ENCODE measurements at regions not wholly inside any gene's neighbourhood (a gene's known extent, or its start where the extent isn't known, plus 50 kb on each side); places are given as distances from the start of the nearest gene placed in this dataset.

DNA sequence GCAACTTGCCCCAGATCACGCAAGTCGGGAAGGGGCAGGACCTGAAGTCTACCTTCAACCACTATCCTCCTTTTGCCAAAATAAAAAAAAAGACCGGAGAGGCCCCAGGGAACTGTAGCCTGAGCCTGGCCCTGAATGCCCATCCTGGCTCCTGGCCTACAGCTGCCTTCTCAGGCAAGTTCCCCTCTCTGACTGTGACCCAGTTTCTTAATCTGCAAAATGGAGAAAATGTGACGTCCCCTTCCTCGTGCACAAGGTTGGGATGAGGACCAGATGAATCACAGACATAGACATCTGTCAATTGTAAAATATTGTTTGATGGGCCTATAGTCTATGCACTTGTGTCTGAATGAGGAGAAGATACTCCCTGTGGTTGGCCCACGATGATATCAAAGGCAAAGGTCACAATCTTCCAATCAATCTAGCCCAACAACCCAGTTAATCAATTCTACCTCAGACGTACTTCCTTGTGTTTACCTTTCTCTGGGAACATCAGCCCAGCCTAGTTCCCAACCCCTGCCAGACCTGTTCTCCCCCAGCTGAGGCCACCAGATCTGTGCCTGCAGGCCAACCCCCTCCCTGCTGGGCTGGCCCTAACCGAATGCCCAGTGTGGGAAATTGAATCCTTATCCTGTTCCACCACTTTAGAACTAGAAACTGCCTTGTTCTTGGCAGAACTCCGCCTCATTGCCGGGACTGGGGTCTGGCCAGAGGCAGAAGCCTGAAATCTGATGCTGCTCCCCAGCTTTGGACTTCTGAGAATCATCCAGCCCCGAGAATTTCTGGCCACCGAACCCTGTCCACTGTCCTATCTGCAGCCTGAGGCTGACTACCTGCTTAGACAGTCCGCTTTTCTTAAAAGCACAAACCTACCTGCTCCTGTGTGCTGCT lies 101.8 kb upstream of the LIPC start:
- no peak for DNase-seq (ENCODE audit: low spot score)

DNA sequence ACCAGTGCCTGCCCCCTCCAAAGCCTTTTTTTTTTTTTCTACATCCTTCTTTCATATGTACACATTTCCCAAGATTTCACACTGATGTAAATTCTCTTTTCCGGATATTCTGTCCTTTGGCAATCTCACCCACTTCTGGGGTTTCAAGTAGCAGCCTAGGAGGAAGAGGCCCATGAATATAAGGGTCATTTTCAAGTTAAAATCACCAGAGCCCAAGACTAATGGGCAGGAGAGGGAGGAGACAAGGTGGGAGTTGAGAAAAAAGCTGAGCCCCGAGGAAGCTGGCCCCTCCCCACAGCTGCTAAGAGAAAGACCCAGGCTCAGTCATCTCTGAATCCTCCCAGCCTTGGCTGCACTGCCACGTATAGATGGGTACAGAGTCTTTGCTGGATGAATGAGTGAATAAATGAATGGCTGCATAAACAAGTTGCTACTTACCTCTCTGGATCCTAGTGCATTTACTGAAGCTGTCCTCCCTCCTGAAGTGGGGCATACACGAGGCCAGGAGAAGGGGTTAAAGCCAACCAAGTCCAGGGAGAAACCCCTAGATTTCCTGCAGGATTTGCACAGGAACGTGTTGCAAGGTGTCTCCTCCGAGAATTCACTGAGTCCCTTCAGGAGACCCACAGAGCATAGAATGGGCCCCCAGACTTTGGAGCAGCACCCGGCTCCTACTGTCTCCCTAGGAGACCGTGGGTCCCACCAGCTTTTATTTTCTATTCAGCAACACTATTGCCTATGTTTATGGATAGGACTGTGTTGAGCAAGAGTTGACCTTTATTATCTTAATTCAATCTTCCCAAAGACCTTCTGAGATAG lies 100.8 kb upstream of the LIPC start:
- DNase-seq (ENCODE audit: low spot score) = no peak

DNA sequence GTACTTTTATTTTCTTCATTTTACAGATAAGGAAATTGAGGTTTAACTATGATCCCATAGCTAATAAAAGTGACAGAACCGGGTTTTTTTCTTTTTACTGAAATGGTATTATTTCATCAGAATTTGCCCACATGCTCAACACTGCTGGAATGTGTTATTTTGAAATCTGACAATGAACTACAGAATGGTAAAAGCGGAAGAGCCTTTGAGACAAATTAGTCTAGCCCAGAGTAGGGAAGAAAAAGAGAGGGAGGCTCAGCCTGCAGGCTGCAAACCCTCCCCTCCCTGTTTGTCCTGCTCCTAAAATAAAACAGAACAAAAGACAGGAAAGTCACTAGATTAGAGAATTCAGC lies 100.3 kb upstream of the LIPC start:
- DNase-seq (ENCODE audit: low spot score) = peak; percentile 40

DNA sequence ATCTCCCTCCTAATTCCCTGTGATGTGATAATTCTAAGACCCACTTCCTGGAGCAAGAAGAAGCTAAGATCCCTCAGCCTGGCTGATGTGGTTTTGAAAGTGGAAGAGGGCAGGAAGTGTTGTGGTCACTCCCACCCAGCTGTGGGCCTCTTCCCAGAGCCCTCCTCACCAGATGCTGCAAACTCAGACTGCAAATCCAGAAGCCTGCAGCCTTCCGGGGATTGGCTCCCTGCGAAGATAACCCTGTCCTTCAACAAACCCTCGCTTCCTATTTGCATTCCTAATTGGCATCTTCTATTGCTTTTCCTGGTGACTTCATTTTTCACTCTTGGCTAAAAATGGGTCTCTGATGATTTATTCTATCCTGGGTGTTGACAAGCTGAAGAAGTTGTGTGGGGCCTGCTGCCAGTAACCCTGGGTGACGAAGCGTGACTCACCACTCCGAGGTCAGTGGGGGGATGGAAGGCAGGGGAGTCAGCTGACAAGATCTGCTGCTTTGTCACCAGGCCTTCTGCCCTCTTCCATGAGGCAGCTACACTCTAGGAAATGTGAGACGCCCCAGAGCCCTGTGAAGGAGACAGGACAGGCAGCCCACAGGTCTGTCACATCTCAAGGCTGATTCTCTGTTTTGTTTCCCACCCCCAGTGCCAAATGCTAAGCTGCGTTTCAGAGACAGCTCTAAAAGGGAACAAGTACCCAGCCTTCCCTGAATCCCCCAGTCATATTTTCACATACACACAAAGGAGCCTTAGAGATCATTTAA lies 99.7 kb upstream of the LIPC start:
- peak; percentile 91 for DNase-seq (ENCODE audit: low spot score)

DNA sequence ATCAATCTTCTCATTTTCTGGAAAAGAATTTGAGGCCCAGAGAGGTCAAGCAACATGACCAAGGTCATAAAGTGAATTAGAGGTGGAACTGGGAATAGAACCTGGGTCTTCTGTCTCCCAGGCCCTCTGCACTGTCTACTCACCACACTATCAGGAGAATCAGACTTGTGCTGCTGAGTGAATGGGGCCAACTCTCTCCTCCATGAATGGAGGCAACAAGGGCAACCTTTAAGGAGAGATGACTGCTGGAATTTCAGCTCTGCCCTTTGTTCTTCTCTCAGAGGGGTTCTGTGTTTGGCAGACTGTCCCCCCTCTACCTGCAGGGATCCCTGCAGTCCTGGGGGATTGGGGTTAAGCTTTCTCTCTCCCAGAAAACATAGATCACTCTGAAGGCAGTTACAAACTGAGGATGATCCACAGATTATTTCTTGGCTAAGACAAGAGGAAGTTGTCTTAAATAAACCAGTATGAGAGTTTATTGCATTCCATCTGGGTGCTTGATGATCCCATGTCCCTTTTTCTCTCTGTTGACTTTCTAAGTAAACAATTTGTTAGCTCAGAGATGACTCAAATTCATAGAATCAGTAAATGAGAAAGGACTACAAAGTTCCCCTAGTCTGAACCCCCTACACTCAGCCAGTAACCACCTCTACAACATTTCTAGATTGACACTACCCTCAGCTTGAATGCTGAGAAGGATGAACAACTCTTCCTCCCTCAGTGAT lies 99.0 kb upstream of the LIPC start:
- DNase-seq (ENCODE audit: low spot score) = no peak

DNA sequence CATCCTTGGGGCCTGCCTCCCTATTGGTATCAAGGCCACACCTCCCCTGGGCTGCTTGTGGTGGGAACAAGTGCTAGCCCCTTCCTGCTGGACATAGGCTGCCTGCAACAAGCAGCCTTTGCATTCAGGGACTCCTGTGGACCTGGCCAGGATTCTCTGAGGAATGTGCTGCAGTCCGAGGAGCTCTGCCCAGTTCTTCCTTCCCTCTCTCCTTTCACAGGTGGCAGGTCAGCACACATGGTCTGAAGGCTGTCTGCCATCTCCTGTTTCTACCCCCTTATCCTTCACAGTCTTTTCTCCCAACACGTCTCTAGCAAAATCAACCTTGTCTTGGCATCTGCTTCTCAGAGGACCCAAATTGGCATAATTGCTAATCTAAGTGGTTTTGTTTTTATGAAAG lies 97.0 kb upstream of the LIPC start:
- no peak for DNase-seq (ENCODE audit: low spot score)

DNA sequence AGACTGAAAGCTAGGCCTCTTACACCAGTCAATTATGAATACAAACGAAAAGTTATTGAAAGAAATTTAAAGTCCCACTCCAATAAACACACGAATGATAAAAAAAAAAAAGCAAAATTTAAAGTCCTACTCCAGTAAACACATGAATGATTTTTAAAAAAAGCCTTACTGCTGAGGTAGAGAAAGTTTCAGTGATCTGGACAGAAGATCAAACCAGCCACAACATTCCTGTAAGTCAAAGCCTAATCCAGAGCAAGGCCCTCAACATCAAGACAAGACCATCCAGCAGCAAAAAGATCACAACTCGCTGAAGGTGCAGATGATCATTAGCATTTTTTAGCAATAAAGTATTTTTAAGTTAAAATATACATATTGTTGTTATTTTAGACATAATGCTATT lies 95.6 kb upstream of the LIPC start:
- no peak for DNase-seq (ENCODE audit: low spot score)

DNA sequence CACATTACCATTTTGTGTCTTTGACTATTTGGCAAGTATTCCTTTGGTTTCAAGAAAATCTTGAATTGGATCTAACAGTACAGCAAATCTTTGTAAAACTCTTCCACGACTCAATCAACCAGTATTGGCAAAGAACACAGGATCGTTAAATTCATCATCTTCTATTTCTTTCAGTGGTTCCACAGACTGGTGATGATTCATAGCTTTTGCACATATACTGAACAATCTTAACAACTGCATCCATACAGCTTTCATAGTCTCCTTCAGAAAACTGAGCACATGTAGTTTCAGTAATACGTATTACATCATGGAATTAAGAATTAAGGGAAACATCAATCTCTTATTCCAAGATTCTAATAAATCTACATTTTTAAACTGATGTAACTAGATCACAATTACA lies 91.6 kb upstream of the LIPC start:
- DNase-seq (ENCODE audit: low spot score) = no peak

DNA sequence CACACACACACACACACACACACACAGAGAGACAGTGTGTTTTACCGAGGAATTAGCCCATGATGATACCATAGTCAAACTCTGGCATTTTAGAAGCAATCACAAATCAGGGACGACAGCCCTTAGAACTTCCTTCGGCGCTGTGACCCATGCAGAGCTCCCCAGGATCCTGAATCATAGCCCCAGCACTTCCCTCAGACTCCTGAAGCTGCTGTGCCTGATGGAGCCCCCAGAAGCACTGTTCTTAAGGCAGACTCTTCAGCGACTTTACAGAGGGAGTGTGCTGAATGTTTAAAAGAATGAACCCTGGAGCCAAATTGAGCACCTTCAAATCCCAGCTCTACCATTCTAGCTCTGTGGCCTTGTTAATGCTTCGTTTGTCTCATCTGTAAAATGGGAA lies 89.3 kb upstream of the LIPC start:
- no peak for DNase-seq (ENCODE audit: low spot score)

DNA sequence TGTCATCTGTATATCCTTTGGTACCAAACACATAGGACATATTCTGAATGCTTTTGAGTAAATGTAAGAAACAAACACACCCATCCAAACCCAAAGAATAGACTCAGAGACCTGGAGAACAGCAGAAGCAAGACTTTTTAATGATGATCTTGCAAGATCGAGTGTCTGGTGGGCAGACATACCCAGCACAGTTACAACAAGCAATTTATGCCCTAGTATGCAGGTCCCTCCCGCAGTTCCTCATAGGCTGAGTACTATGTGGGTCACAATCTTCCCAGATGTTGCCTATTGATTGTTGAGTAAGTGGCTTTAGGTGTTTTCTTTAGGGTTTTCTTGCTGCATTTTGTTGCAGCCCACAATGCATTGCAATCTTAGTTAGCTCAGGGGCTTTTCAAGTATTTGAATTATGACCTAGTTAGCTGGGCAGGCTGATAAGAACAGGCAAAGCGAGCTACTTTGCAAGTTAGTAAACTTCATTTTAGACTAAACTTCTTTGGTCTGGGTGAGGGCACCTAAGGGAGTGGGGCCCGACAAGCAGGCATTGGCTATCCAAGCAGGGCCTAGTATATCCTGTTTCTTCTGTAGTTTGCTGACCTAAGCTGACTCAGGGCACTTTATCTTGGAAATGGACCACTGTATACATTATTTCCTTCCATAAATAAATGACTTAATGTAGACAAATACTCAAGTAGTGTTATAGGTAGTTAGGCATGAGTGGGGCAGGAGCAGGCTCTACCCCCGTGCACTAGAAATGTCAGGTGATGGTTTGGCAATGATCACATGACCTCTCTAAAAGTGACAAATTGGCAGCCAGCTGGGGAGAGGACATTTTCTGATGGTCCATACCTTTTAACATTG lies 87.3 kb upstream of the LIPC start:
- DNase-seq (ENCODE audit: low spot score) = no peak

DNA sequence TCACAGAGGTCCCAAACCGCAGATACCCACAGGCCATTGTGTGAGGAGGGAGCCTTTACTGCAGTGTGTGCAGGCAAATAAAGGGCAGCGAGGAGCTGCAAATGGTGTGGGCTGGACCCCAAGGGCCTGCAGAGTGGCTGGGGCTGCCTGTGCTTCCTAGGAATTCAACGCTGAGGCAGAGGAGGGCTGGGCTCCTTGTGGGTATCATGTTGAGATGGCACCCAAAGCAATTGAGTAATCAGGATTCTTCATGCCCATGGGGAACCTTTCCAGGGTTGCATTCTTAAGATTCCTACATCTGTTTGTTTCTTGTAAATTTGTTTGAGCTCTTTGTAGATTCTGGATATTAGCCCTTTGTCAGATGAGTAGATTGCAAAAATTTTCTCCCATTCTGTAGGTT lies 85.4 kb upstream of the LIPC start:
- DNase-seq (ENCODE audit: low spot score) = peak; percentile 82

DNA sequence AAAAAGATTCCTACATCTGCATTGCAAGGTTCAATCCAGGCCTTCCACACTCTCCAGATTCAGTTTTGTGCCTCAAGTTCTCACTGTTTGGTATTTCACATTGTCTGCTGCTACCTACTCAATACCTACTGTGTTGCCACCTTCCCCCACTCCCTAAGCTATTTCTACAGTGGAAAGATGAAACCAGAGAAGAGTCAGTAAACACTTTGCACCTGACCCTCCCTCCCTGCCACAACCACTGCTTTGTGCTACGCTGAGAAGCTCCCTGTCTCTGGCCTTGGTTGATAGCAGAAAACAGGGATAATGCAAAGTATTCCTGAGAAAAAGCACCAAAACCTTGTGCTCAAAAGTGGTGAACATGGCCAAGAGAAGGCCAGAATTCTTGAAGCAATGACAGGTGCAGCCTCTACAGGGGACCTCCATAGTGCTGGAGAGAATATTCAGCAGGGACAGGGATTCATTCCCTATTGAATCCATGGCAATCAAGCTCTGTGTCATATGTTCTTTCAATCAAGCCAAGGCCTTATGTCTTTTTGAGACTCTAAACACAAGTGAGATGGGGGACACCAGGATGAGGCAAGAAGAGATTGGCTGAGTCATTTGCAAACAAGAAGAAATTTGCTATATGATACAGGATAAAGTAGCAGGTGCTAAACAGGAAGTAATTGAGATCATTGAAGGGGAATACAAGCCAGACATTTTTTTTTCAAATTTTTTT lies 83.5 kb upstream of the LIPC start:
- DNase-seq (ENCODE audit: low spot score) = no peak

DNA sequence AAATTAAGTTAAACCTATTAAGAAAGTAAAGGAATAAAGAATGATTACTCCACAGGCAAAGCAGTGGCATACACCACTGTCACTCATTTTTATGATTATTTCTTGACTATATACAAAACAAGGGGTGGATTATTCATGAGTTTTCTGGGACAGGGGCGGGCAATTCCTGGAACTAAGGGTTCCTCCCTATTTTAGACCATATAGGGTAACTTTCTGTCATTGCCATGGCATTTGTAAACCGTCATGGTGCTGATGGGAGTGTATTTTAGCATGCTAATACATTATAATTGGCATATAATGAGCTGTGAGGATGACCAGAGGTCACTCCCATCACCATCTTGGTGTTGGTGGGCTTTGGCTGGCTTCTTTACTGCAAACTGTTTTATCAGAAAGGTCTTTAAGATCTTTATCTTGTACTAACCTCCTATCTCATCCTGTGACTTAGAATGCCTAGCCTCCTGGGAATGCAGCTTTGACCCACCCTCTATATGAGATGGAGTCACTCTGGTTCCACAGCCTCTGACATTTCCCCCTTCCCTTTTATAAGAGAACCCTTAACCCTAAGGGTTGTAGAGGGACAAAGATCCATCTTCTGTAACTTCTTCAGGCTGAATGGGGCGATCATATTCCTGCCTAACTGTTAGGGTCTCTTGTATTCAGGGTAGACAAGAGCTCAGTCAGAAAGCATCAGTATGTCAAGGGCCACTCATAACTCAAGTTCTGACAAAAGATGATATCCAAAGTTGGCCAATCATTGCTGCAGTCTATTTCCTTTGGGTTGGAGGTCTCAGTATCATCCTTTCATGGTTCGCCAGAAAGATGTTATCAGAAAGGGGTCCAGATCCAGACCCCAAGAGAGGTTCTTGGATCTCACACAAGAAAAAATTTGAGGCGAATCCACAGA lies 79.5 kb upstream of the LIPC start:
- no peak for DNase-seq (ENCODE audit: low spot score)

DNA sequence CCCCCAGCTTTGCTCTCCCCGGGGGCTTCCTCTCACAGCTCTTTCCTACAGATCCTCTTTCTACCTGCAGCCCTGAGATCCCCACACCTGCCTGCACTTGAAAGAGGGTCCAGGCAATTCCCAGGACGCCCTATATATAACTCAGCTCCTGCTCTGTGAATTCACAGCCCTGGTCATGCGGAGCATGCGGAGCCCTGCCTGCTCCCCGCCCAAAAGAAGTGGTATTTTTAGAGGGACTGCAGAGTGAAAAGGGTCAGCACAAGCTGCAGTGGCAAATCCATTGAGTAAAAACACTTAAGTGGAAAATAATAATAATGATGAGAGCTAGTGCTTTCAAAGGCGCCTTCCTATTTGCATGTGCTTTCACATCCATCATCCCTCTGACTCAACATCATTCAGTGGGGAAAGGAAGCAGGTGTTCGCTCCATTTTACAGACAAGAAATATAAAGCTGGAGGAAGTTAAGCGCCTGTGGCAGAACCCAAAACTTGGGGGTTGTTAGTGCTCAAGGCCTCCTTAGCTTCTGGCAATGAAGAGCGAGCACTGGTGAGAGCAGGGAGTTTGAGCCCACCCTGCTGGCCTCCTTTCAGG lies 76.3 kb upstream of the LIPC start:
- DNase-seq (ENCODE audit: low spot score) = no peak

DNA sequence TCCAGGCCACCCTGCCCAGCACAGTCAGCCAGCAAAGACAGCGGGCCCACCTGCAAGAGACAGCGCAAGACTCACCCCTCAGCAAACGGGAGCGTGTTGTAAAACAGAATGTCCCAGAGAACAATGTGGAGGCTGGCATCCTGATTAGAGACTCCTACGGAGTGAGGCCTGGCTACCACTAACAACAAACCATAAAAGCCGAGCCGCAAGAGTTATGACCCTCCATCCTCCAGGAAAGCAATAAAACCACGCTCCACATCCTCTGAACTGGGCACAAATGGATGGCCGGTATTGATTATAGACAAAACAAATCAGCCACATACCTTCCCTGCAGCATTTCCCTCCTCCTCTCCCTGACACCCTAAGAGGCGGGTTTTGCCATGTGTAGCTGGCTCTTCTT lies 75.8 kb upstream of the LIPC start:
- DNase-seq (ENCODE audit: low spot score) = no peak

DNA sequence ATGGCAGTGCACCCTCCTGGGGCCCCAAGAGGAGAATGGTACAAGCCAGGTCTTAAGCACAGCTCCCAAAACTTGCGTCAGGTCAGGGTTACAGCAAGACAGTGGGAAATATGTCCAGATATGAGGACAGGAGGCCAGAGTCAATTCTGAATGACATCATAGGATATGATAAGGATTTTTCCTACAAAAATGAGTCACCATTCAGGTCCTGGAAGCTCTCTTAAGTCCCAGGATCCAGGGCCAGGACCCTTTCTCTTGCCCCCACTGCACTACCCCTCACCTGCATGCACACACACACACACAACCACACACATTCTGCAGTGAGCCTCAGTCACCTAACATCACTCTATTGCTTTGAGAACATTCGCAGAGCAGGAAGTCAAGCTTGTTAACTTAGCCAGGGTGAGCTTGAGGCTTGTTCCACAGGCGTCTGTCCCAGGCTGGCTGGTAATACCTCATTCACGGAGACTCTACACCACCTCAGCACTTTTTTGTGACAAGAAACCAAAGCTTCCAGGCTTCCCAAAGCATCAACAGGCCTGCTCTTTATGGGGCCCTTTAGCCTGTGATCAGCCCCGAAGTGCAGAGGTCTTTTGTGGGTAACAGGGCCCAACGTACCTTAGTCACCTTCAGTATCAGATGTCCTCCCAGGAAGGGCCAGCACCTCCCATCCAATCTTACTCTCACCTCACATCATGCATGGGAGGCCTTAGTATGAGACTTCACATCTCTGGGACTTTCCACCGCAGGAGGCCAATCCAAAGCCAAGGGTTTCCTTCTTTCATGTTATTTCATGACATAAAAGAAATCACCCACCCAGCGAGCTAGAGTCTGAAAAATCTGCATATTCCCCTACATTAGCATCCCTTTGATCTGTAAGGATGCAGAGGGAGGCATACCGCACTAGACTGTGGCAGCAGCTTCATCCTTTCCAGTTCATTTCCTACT lies 74.0 kb upstream of the LIPC start:
- DNase-seq (ENCODE audit: low spot score) = no peak

DNA sequence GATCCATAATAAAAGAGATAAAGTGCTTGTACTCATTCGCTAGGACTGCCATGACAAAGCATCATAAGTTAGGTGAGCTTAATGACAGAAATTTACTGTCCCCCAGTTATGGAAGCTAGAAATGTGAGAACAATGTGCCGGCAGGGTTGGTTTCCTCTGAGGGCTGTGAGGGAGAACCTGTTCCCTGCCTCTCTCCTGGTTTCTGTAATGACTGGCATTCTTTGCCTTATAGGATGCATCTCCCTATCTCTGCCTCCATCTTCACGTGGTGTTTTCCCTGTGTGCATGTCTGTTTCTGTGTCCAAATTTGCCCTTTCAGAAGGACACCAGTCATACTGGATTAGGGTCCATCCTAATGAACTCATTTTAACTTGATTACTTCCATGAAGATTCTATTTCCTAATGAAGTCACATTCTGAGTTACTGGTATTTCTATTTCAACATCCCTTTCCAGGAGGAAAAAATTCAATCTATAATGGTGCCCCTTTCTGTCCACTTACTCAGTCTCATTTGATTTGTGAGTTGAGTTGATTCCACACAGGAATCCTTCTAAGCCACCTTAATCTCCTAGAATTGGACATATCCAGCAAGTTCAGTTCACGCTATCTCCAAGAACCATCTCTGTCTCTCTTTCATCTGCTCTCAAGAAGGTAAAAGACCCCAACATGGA lies 71.2 kb upstream of the LIPC start:
- DNase-seq (ENCODE audit: low spot score) = no peak

All from AG20443 (cell line).